HG02798 (cell line): ENCODE measurements at regions not wholly inside any gene's neighbourhood (a gene's known extent, or its start where the extent isn't known, plus 50 kb on each side); places are given as distances from the start of the nearest gene placed in this dataset.

Experiments
- ATAC-seq: cut with Tn5 transposase; IDR thresholded peaks from one replicate; pipeline ENCODE4 v1.9.1; 2021; ENCODE audit warnings: mild to moderate bottlenecking; ENCODE audit not compliant: unreplicated experiment, poor library complexity

DNA sequence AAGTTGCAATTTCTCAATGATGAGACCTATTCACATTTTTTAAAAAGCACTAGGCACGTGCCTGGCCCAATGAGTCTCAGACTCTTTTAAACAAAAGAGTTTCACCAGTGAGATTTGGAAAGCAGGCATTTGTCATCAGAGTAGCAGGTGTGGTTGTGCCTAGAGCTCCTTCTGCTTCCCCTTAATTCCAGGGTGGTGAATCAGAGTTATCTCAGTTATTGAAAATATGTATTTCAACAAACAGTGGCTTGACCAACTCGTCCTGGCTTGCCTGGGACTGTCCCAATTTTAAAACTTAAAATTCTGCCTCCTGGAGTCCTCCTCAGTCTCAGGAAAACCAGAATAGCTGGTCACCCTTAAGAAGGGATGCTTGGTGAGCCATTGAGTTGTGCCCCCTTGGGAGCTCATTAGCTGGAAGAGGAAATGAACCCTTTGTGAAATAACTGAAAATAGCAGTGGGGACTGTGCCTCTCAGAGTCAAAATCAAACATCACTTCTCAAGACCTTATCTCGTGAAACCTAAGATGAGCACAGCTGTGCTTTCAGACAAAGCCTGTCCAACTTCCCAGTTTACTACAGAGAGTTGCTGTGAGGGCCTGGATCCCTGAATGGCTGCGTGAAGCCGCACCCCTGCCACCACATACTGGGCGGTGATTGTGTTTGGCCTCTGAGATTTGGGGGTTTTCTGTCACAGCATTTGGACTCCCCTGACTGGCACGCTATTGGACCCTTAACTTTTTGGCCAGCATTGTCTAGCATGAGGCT is 116.3 kb downstream of the ANKRD60 start:
- ATAC-seq = no peak

GRCh38 chr20:58111310-58112016 is 117.0 kb downstream of the ANKRD60 start:
- ATAC-seq = no peak

DNA sequence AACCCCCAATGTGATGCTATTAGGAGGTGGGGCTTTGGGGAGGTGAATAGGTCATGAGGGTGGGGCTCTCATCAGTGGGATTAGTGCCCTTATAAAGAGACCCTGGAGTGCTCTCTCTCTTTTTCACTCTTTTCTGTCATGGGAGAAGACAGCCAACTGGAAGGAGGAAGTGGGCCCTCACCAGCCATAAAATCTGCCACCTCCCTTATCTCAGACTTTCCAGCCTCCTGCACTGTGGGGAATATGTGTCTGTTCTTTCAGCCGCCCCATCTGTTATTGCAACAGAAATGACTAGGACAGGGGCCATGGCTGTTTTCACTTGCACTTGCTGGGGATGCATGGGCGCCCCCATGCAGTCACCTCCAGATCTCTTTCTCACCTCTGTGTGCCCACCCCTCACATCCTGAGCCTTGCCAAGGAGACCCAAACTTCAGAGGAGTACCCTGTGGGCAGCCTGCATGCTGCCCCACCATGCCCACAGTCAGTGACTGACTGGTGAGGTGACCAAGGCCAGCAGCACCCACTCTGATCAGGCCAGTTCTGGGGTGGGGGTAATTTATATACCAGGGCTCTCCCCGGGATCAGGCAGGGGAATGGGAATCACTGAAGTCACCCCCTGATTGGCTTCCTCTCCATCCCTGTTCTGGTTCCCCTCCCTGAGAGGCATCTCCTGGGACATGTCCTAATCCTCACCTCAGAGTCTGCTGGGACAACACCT is 118.4 kb downstream of the ANKRD60 start:
- no peak for ATAC-seq

GRCh38 chr20:58109126-58109880 is 119.2 kb downstream of the ANKRD60 start:
- no peak for ATAC-seq

- no peak for ATAC-seq
Observed at GRCh38 chr20:58107533-58107932, 120.9 kb downstream of the ANKRD60 start.

DNA sequence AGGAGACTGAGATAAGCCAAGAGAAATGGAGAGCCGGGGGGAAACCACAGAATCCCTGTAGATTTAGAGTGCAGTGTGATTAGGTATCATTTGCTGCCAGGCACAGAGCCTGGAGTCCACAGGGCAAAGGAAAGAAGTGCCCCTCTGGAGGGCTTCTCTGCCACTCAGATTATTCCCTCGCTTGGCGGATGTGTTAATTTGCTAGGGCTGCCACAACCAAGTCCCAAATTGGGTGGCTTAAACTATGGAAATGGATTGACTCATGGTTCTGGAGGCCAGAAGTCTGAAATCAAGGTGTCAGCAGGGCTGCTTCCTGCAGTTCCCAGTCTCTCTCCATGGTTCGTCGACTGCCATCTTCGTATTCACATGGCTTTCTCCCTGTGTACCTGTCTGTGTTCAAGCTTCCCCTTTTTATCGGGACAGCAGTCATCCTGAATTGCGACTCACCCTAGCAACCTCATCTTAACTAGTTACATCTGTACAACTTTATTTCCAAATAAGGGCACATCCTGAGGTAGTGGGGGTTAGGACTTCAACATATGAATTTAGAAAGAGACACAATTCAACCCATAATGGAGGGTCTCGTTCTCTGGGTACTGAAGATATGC is 122.2 kb downstream of the ANKRD60 start:
- ATAC-seq = no peak

DNA sequence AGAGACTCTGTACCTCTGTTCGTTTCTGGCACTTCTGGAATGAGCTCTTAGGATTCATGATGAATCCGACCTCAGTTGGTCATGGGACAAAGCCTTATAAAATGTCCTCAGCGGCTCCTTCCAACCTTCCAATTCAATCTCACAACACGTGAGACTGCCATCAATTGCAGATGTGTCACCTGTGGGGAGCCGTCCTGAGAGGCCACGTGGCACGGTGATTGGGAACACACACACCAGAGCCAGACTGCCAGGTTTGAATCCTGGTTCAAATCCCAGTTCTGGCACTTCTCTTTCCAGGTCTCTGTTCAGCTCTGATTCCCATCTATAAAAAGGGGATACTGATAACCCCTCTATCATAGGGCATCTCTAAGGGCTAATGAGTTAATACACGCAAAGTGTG is 124.5 kb downstream of the ANKRD60 start:
- ATAC-seq = no peak

DNA sequence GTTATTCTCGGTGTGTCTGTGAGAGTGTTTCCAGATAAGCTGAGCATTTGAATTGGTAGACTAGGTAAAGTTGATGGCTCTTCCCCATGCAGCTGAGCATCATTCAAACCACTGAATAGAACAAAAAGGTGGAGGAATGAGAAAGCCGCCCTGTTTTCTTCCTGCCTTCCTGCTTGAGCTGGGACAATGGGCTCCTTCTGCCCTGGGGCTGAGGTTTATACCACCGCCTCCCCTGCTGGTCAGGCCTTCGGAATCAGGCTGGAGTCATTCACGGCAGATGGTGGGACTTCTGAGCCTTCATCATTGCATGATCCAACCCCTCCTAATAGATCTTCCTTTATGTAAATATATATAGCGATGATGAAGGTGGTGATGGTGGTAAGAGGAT is 124.9 kb downstream of the ANKRD60 start:
- no peak for ATAC-seq

GRCh38 chr20:58102744-58103516 is 125.5 kb downstream of the ANKRD60 start:
- ATAC-seq = no peak

DNA sequence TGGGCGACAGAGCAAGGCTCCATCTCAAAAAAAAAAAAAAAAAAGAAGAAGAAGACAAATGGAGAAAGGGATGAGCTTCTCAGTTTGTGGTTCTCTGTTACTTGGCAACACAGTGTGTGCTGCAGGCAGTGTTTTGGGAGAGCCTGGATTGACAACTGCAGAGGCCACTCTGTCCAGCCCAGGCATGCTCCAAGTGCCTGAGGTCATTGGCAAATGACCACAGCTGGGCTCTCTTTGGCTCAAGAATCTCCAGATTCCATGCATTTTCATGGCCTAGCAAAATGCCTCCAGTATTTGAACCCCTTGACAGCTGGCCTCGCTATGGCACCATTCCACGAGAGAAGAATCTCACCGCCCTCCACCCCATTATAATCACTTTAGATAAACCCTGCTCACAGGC is 126.2 kb downstream of the ANKRD60 start:
- no peak for ATAC-seq

- no peak for ATAC-seq
Observed at GRCh38 chr20:58100731-58101356, 127.6 kb downstream of the ANKRD60 start.

GRCh38 chr20:58099956-58100730 is 128.3 kb downstream of the ANKRD60 start:
- no peak for ATAC-seq

DNA sequence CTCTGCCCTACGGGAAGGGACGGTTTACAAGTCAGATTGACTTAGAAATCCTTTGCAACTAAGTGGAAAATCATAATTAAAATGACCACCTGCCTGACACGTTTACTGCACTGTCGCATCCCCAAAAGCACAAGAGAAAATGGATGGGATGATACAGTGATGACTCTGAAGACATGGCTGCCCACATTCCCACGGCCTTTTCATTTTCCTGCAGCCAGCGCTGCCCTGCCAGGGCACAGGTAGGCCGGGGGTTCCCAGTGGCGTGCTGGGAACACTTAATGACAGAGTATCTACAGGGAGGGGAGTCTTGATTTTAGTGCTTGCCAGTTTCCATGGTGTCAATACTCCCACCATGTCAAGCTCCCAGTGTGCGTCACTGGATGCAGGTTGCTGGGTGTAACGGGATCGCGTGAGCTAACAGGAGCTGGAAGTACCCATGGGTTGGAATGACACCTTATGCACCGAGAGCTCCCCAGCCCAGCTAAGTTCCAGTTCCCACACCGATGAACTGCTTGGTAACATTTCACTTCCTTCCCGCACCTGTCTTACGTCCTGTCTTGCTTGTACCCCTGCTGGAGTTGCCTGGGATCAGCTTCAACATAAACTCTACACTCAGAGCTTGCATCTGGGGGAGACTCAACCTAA is 129.0 kb downstream of the ANKRD60 start:
- ATAC-seq = no peak

DNA sequence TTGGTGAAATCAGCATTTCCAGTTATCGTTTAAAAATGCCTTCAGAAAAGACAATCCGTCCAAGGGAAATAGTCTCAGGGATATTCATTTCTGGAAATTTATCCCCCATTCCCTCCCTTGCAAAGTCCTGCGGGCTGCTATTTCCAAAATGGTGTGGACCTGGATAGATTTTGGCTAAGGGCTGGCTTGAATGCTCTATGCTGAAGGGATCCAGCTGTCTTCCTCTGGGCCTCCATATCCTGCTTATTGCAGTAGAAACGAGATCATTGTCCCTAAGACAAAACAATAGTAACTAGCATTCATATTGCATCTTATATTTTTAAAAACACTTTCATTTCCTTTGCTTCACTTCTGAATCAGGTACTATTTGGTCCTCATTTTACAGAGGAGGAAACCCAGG is 129.9 kb downstream of the ANKRD60 start:
- ATAC-seq = no peak

GRCh38 chr20:58097943-58098342 is 130.5 kb downstream of the ANKRD60 start:
- ATAC-seq = no peak

- no peak for ATAC-seq
Observed at GRCh38 chr20:58097429-58097828, 131.0 kb downstream of the ANKRD60 start.

- ATAC-seq = no peak
Observed at GRCh38 chr20:58096880-58097423, 131.5 kb downstream of the ANKRD60 start.
